Esophagus muscularis mucosa (tissue), 4 donors: ENCODE measurements at regions not wholly inside any gene's neighbourhood (a gene's known extent, or its start where the extent isn't known, plus 50 kb on each side); places are given as distances from the start of the nearest gene placed in this dataset.

Source experiments
- DNase-seq: peaks from one replicate; pipeline ENCODE4 v3.0.0-alpha.2; 2017; ENCODE audit errors: extremely low spot score
- H3K27ac ChIP-seq, 4 donors: fragments of 200-600 bp; sonication (generic); replicated peaks in 1 of 4; 1 replicate in 3 of 4; 2 replicates in 1 of 4; pipeline ENCODE4 v1.5.1; 2016 to 2019; ENCODE audit warnings: mild to moderate bottlenecking in 1 of 4
- H3K27me3 ChIP-seq, 4 donors: fragments of 200-600 bp; sonication (generic); one replicate each; pipeline versions ENCODE4 v1.5.1 to v1.6.0; 2016 to 2019
- H3K36me3 ChIP-seq, 4 donors: fragments of 200-600 bp; sonication (generic); one replicate each; pipeline ENCODE4 v1.5.1; 2016 to 2019
- H3K4me1 ChIP-seq, 4 donors: fragments of 200-600 bp; sonication (generic); one replicate each; pipeline ENCODE4 v1.5.1; 2016 to 2019
- H3K4me3 ChIP-seq, 4 donors: fragments of 200-600 bp; sonication (generic); 1 replicate in 2 of 4; 2 replicates in 2 of 4; pipeline ENCODE4 v1.5.1; 2016 to 2019; ENCODE audit warnings: mild to moderate bottlenecking in 4 of 4, moderate library complexity in 1 of 4
- H3K9me3 ChIP-seq, 4 donors: fragments of 200-600 bp; sonication (generic); 1 replicate in 3 of 4; 2 replicates in 1 of 4; pipeline ENCODE4 v1.5.1; 2016 to 2019
- CTCF ChIP-seq, 3 experiments: fragments of 200-600 bp in 2 of 3; fragments of 450-650 bp in 1 of 3; sonication (generic) in 2 of 3; IDR thresholded peaks; one replicate each; pipeline ENCODE4 v1.5.1; 2017 to 2019; ENCODE audit warnings: antibody characterized with exemption in 3 of 3, mild to moderate bottlenecking in 2 of 3, moderate library complexity in 1 of 3
- EP300 ChIP-seq: sonication (generic); formaldehyde crosslinking; IDR thresholded peaks from one replicate; pipeline ENCODE4 v1.6.1; 2017; ENCODE audit warnings: antibody characterized with exemption
- POLR2A ChIP-seq: fragments of 450-650 bp; IDR thresholded peaks from one replicate; pipeline ENCODE4 v1.6.1; 2017; ENCODE audit warnings: antibody characterized with exemption, moderate library complexity, mild to moderate bottlenecking, low read depth
- POLR2AphosphoS5 ChIP-seq, 2 donors: sonication (generic); formaldehyde crosslinking; IDR thresholded peaks; one replicate each; pipeline ENCODE4 v1.6.1; 2017; ENCODE audit warnings: antibody characterized with exemption in 2 of 2
- WGBS: methylation state at CpG from one replicate; pipeline ENCODE4 v1.1.5; 2018; 5-methylcytosine and 5-hydroxymethylcytosine counted together
- intact Hi-C: fragments of 100-400 bp; cut with DNase I; formaldehyde crosslinking; loops from one replicate; pipeline ENCODE4 v1.15.1; 2023

GRCh38 chr1:37240897-37241296 lies 206.6 kb upstream of the GRIK3 start:
- intact Hi-C loops: no loop called here
- no peaks in the 10 kb centered on the region for H3K36me3 ChIP-seq
- no peaks in the 10 kb centered on the region for H3K9me3 ChIP-seq
- H3K4me3 ChIP-seq: no peak overlapping the region
- DNase-seq: no peak
- H3K27me3 ChIP-seq: peaks cover 0 to 60% (median 0%) of the 10 kb centered on the region in 4 donors
- WGBS: 34% methylated on average over 3 of the region's 15 CpGs
- no peaks in the 10 kb centered on the region for H3K4me1 ChIP-seq
- no peak overlapping the region for H3K27ac ChIP-seq
- no peak for TF ChIP-seq EP300
- TF ChIP-seq POLR2A: no peak
- TF ChIP-seq CTCF (IDR thresholded peaks at IDR 0.05): no peak
- TF ChIP-seq POLR2AphosphoS5 (IDR thresholded peaks at IDR 0.05): no peak

- peaks cover 0 to 53% (median 0%) of the 10 kb centered on the region in 4 donors for H3K27me3 ChIP-seq
- H3K36me3 ChIP-seq: no peaks in the 10 kb centered on the region
- TF ChIP-seq EP300 (no peak), CTCF (IDR thresholded peaks at IDR 0.05) (no peak), POLR2A (no peak), POLR2AphosphoS5 (IDR thresholded peaks at IDR 0.05) (no peak)
- no peak overlapping the region for H3K27ac ChIP-seq
- H3K4me1 ChIP-seq: no peaks in the 10 kb centered on the region
- no peaks in the 10 kb centered on the region for H3K9me3 ChIP-seq
- intact Hi-C loops: no loop called here
- DNase-seq: no peak
- no peak overlapping the region for H3K4me3 ChIP-seq
- 65% methylated on average over 5 of the region's 5 CpGs for WGBS
Observed at GRCh38 chr1:37242501-37242900, 208.2 kb upstream of the GRIK3 start.

GRCh38 chr1:37243368-37244082 lies 209.2 kb upstream of the GRIK3 start:
- intact Hi-C loops: no loop called here
- Histone ChIP-seq H3K4me3 (no peak overlapping the region), H3K4me1 (no peaks in the 10 kb centered on the region), H3K27me3 (peaks cover 0 to 60% (median 0%) of the 10 kb centered on the region in 4 donors), H3K9me3 (no peaks in the 10 kb centered on the region), H3K27ac (no peak overlapping the region), H3K36me3 (no peaks in the 10 kb centered on the region)
- 53% methylated on average over 11 of the region's 12 CpGs for WGBS
- TF ChIP-seq EP300 (no peak), CTCF (IDR thresholded peaks at IDR 0.05) (no peak), POLR2AphosphoS5 (IDR thresholded peaks at IDR 0.05) (no peak), POLR2A (no peak)
- DNase-seq: no peak

- Histone ChIP-seq H3K27me3 (peaks cover 0 to 60% (median 0%) of the 10 kb centered on the region in 4 donors), H3K27ac (no peak overlapping the region), H3K4me1 (no peaks in the 10 kb centered on the region), H3K9me3 (no peaks in the 10 kb centered on the region), H3K4me3 (no peak overlapping the region), H3K36me3 (no peaks in the 10 kb centered on the region)
- TF ChIP-seq POLR2A (no peak), EP300 (no peak), CTCF (IDR thresholded peaks at IDR 0.05) (no peak), POLR2AphosphoS5 (IDR thresholded peaks at IDR 0.05) (no peak)
- DNase-seq: no peak
- WGBS: 81% methylated on average over 4 of the region's 6 CpGs
- intact Hi-C loops: no loop called here
Observed at GRCh38 chr1:37244083-37244480, 209.8 kb upstream of the GRIK3 start.

GRCh38 chr1:37244815-37245214 lies 210.5 kb upstream of the GRIK3 start:
- Histone ChIP-seq H3K27me3 (peaks cover 0 to 58% (median 0%) of the 10 kb centered on the region in 4 donors), H3K36me3 (no peaks in the 10 kb centered on the region), H3K4me3 (no peak overlapping the region), H3K27ac (no peak overlapping the region), H3K4me1 (no peaks in the 10 kb centered on the region), H3K9me3 (no peaks in the 10 kb centered on the region)
- 86% methylated on average over 3 of the region's 3 CpGs for WGBS
- no peak for TF ChIP-seq CTCF (IDR thresholded peaks at IDR 0.05)
- no peak for TF ChIP-seq POLR2A
- no peak for TF ChIP-seq POLR2AphosphoS5 (IDR thresholded peaks at IDR 0.05)
- TF ChIP-seq EP300: no peak
- intact Hi-C loops: no loop called here
- no peak for DNase-seq
